Right lobe of liver (tissue), 6 donors: ENCODE measurements at regions not wholly inside any gene's neighbourhood (a gene's known extent, or its start where the extent isn't known, plus 50 kb on each side); places are given as distances from the start of the nearest gene placed in this dataset.

Experiments
- ATAC-seq, 4 donors: fragments of 200-7000 bp; cut with Tn5 transposase; one replicate each; pipeline ENCODE4 v1.9.1; 2020; ENCODE audit warnings: mild to moderate bottlenecking in 4 of 4, moderate library complexity in 4 of 4
- DNase-seq, 3 donors: peaks; one replicate each; pipeline ENCODE4 v3.0.0-alpha.2; 2020
- H3K27ac ChIP-seq, 3 donors: fragments of 200-600 bp; one replicate each; pipeline ENCODE4 v1.8.0; 2022
- H3K27me3 ChIP-seq, 2 donors: fragments of 200-600 bp; one replicate each; pipeline ENCODE4 v1.8.0; 2022
- H3K36me3 ChIP-seq, 4 donors: fragments of 200-600 bp; sonication (generic) in 1 of 4; one replicate each; pipeline versions ENCODE4 v1.5.1 to v1.8.0; 2017 to 2022; ENCODE audit warnings: control low read depth in 1 of 4
- H3K4me1 ChIP-seq, 4 donors: fragments of 200-600 bp; sonication (generic) in 1 of 4; one replicate each; pipeline versions ENCODE4 v1.5.1 to v1.8.0; 2017 to 2022; ENCODE audit warnings: control low read depth in 1 of 4
- H3K4me3 ChIP-seq, 3 donors: fragments of 200-600 bp; one replicate each; pipeline ENCODE4 v1.8.0; 2022
- H3K9me3 ChIP-seq, 4 donors: fragments of 200-600 bp; sonication (generic) in 1 of 4; one replicate each; pipeline versions ENCODE4 v1.5.1 to v1.8.0; 2017 to 2022; ENCODE audit warnings: control low read depth in 1 of 4
- CTCF ChIP-seq, 4 donors: fragments of 200-600 bp in 3 of 4; fragments of 450-650 bp in 1 of 4; IDR thresholded peaks; one replicate each; pipeline versions ENCODE4 v1.5.1 to v1.8.0; 2016 to 2022; ENCODE audit warnings: antibody characterized with exemption in 4 of 4, mild to moderate bottlenecking in 2 of 4
- POLR2A ChIP-seq: fragments of 450-650 bp; IDR thresholded peaks from one replicate; pipeline ENCODE4 v1.6.1; 2017; ENCODE audit warnings: antibody characterized with exemption, mild to moderate bottlenecking
- WGBS: methylation state at CpG from one replicate; pipeline ENCODE4 v1.1.6; 2018; ENCODE audit warnings: low coverage, low lambda C conversion rate; ENCODE audit not compliant: insufficient coverage; ENCODE audit errors: missing lambda C conversion rate; 5-methylcytosine and 5-hydroxymethylcytosine counted together
- intact Hi-C, 2 donors: fragments of 100-400 bp; cut with DNase I; formaldehyde crosslinking; loops; one replicate each; pipeline versions ENCODE4 v1.11.2 to v1.14.1; 2022
- donor health status: DM: no; HTN: yes; CAD: no.
- donor health status: DM: no; HTN: no; CAD: no.
- donor health status: DM: no; HTN: no; CAD: no.
- donor health status: DM: no; HTN: yes; CAD: no.
- donor health status: DM: no; HTN: yes; CAD: no.

- Histone ChIP-seq H3K4me3 (no peak overlapping the region), H3K27me3 (no peaks in the 10 kb centered on the region), H3K36me3 (no peaks in the 10 kb centered on the region), H3K27ac (no peak overlapping the region), H3K4me1 (no peaks in the 10 kb centered on the region), H3K9me3 (no peaks in the 10 kb centered on the region)
- 43% methylated on average over 2 of the region's 2 CpGs for WGBS
- no peak for TF ChIP-seq CTCF (IDR thresholded peaks at IDR 0.05)
- TF ChIP-seq POLR2A: no peak
- ATAC-seq: no peak
- DNase-seq: no peak
- intact Hi-C loops: no loop called here
These were observed 734.5 kb upstream of the CADM2 start for GRCh38 chr3:84224262-84224661.

GRCh38 chr3:84236261-84236660 is 722.5 kb upstream of the CADM2 start:
- 44% methylated on average over 4 of the region's 4 CpGs for WGBS
- intact Hi-C loops: no loop called here

GRCh38 chr3:84245789-84246188 is 713.0 kb upstream of the CADM2 start:
- Histone ChIP-seq H3K27ac (no peak overlapping the region), H3K36me3 (no peaks in the 10 kb centered on the region), H3K27me3 (no peaks in the 10 kb centered on the region), H3K4me1 (no peaks in the 10 kb centered on the region), H3K9me3 (no peaks in the 10 kb centered on the region), H3K4me3 (no peak overlapping the region)
- DNase-seq: no peak
- TF ChIP-seq POLR2A: no peak
- no peak for TF ChIP-seq CTCF (IDR thresholded peaks at IDR 0.05)
- 41% methylated on average over 1 of the region's 1 CpG for WGBS
- intact Hi-C loops: no loop called here
- ATAC-seq: no peak

More at GRCh38 chr3:84236261-84236660, 722.5 kb upstream of the CADM2 start:
- H3K4me1 ChIP-seq: no peaks in the 10 kb centered on the region
- H3K27me3 ChIP-seq: no peaks in the 10 kb centered on the region
- no peak overlapping the region for H3K4me3 ChIP-seq
- DNase-seq (no peak), ATAC-seq (no peak)
- H3K36me3 ChIP-seq: no peaks in the 10 kb centered on the region
- H3K9me3 ChIP-seq: no peaks in the 10 kb centered on the region
- no peak for TF ChIP-seq POLR2A
- TF ChIP-seq CTCF (IDR thresholded peaks at IDR 0.05): no peak
- H3K27ac ChIP-seq: no peak overlapping the region

- WGBS: 17% methylated on average over 3 of the region's 3 CpGs
- Histone ChIP-seq H3K4me3 (no peak overlapping the region), H3K27me3 (no peaks in the 10 kb centered on the region), H3K27ac (no peak overlapping the region), H3K4me1 (no peaks in the 10 kb centered on the region), H3K36me3 (no peaks in the 10 kb centered on the region), H3K9me3 (no peaks in the 10 kb centered on the region)
- DNase-seq (no peak), ATAC-seq (no peak)
- intact Hi-C loops: no loop called here
- no peak for TF ChIP-seq CTCF (IDR thresholded peaks at IDR 0.05)
- no peak for TF ChIP-seq POLR2A
These were observed 698.2 kb upstream of the CADM2 start for GRCh38 chr3:84260596-84260995.

- Histone ChIP-seq H3K4me3 (no peak overlapping the region), H3K27ac (no peak overlapping the region), H3K4me1 (no peaks in the 10 kb centered on the region), H3K9me3 (no peaks in the 10 kb centered on the region), H3K27me3 (no peaks in the 10 kb centered on the region), H3K36me3 (no peaks in the 10 kb centered on the region)
- no peak for DNase-seq
- WGBS: 80% methylated on average over 2 of the region's 4 CpGs
- intact Hi-C loops: no loop called here
- no peak for TF ChIP-seq CTCF (IDR thresholded peaks at IDR 0.05)
- no peak for TF ChIP-seq POLR2A
- ATAC-seq: no peak
These were observed 693.0 kb upstream of the CADM2 start for GRCh38 chr3:84265768-84266167.
